AG09319 (cell line): ENCODE measurements at regions not wholly inside any gene's neighbourhood (a gene's known extent, or its start where the extent isn't known, plus 50 kb on each side); places are given as distances from the start of the nearest gene placed in this dataset.
A peak's percentile ranks its signal among the peaks of the same experiment; 100 is the strongest.

ENCODE experiments used
- DNase-seq: peaks from one replicate; pipeline ENCODE4 v3.0.0-alpha.2; 2010; ENCODE audit warnings: low read depth; ENCODE audit errors: extremely low read depth
- TF ChIP-seq, protein P1 (sequence below): IDR thresholded peaks from 2 replicates; pipeline ENCODE4 v1.5.1; 2011; ENCODE audit warnings: low read depth, mild to moderate bottlenecking, inconsistent platforms, low read length, moderate library complexity

DNA sequence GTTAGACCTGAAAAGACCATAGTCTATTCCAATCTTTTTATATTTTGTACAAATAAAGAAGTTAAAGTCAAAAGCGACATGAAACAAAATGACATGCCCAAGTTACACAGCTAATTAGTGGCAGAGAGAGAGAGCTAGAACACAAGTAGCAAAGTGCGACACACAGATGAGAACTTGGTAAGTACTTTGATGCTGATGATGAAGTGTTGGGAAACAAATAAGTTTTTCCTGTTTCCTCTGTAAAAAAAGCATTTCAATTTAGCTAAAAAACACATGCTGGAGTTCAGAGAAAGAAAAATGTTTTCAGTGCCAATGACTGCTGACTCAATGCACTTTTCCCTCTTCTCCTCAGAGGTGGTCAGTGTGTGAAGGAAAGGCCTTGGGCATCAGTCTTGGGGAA, 226.9 kb downstream of the PAX3 start:
- TF ChIP-seq, protein P1, sequence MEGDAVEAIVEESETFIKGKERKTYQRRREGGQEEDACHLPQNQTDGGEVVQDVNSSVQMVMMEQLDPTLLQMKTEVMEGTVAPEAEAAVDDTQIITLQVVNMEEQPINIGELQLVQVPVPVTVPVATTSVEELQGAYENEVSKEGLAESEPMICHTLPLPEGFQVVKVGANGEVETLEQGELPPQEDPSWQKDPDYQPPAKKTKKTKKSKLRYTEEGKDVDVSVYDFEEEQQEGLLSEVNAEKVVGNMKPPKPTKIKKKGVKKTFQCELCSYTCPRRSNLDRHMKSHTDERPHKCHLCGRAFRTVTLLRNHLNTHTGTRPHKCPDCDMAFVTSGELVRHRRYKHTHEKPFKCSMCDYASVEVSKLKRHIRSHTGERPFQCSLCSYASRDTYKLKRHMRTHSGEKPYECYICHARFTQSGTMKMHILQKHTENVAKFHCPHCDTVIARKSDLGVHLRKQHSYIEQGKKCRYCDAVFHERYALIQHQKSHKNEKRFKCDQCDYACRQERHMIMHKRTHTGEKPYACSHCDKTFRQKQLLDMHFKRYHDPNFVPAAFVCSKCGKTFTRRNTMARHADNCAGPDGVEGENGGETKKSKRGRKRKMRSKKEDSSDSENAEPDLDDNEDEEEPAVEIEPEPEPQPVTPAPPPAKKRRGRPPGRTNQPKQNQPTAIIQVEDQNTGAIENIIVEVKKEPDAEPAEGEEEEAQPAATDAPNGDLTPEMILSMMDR, result no peak

GRCh38 chr2:222064286-222064685, 234.5 kb downstream of the PAX3 start:
- TF ChIP-seq, protein P1, result no peak
- no peak for DNase-seq

More for the DNA sequence above, 226.9 kb downstream of the PAX3 start:
- DNase-seq, result no peak

DNA sequence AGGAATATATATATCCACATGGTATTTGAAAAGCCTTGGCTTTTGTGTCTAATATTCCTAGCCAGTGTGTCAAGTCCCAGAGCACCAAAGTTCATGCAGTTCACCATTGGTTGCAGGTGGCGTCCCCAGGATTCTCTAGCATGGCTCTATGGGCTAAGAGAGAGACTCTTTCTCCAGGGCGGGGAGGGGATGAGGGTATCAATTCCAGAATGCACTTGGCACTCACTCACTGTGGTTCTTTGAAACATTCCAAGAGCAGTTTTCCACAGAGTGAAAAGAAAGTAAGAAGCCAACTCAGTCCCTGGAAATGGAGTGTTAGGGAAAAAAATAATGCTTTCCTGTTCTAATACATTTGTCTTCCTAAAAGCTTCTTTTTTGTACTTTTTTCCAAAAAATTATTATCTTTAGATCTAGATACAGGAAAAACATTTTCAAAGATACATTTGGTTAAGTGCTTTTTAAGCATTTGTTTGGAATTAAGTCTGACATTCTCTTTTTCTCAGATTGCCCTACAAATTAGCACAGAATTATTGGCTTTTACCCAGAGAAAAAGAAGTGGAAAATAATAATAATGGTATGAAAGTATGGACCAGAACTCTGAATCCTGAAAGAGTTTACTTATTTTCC, 239.9 kb downstream of the PAX3 start:
- TF ChIP-seq, protein P1, result no peak
- no peak for DNase-seq

- TF ChIP-seq, protein P1, result peak; percentile 56
- no peak for DNase-seq
Measured at GRCh38 chr2:222057347-222058073, 241.3 kb downstream of the PAX3 start.

- DNase-seq, result no peak
- TF ChIP-seq, protein P1, result no peak
Measured at GRCh38 chr2:222055328-222055727, 243.5 kb downstream of the PAX3 start.

DNA sequence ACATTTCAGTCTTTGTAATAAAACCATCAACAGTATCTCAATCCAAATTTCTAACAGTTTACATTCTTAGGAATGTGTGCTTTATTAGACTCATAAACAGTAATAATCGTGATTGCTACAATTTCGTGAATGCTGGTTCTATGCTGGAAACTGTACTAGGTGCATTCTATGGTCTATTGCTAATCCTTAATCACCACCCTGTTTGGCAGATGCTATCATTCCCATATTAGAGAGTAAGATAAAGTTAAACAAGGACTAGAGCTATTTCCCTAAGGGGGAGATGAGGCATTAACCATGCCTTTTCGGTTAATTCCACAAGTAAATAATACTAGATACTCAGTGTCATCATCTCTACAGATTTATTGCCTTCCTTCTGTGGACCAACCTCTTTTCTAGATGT, 244.0 kb downstream of the PAX3 start:
- TF ChIP-seq, protein P1, result no peak
- no peak for DNase-seq

DNA sequence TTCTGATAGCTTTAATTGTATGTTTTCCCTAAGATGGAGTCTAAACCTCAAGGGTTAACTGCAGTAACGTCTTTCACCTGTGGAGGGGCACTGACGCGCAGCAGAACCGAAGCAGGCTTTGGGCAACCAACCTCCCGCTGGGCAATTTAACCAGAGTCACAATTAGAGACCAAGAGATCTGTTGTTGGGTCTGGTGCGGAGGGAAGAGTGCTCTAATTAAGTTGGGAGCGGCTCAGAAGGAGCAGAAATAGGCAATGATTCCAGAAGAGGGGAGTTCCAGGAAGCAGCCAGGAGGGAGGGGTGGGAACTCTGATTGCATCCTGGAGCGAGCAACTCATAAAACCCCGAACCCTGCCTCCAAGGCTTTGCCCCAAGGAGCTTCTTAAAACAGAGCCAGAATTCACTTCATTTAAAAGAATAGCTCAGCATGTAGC, 245.8 kb downstream of the PAX3 start:
- DNase-seq, result no peak
- TF ChIP-seq, protein P1, result no peak
